ENCODE measurements at regions not wholly inside any gene's neighbourhood (a gene's known extent, or its start where the extent isn't known, plus 50 kb on each side); places are given as distances from the start of the nearest gene placed in this dataset.

DNA sequence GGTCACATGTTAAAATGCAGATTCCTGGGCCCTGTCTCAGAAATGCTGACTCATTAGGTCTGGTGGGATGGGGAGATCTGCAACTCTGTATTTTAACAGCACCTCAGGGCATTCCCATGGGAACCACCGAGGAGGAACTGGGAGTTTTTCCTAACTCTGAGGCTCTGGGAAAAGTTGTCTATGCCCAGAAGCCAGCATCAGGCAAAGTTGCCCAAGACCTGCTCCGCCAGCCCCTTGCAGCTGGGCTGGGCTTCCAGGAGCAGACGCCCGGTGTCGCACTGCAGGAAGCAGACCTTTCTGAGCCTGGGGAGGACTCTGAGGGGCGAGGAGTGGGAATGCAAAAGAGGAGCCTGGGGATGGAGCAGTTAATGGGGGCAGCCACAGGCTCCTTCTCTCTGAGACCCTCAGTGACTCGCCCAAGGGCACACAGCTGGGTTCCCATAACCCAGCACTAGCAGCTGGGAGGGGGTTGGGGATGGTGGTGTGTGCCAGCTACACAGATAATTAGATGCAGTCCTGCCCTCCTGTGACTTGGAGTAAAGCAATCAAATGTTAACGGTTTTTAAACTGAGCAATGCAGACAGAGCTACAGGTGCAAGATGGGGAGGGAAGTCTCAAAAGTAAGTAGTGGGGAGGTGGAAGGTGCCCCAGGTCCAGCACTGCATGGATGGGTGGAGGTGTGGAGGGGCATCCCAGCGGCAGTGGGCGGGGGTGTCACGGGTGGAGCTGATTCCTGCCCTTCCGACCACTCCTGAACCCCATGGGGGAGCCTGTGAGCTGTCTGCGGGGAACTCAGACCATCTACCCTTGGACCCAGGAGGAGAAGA, 100.4 kb downstream of the LSM3 start:
- no peak overlapping the region for H3K4me3 ChIP-seq (replicated peaks in 1 of 2; ENCODE audit: low read depth in 2 of 2, low read length in 2 of 2)
- DNase-seq (ENCODE audit: low read depth in 2 of 2): peak in 1 of 2 donors; percentile 12
- TF ChIP-seq, protein P1, sequence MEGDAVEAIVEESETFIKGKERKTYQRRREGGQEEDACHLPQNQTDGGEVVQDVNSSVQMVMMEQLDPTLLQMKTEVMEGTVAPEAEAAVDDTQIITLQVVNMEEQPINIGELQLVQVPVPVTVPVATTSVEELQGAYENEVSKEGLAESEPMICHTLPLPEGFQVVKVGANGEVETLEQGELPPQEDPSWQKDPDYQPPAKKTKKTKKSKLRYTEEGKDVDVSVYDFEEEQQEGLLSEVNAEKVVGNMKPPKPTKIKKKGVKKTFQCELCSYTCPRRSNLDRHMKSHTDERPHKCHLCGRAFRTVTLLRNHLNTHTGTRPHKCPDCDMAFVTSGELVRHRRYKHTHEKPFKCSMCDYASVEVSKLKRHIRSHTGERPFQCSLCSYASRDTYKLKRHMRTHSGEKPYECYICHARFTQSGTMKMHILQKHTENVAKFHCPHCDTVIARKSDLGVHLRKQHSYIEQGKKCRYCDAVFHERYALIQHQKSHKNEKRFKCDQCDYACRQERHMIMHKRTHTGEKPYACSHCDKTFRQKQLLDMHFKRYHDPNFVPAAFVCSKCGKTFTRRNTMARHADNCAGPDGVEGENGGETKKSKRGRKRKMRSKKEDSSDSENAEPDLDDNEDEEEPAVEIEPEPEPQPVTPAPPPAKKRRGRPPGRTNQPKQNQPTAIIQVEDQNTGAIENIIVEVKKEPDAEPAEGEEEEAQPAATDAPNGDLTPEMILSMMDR (IDR thresholded peaks at IDR 0.05; ENCODE audit: low read depth, low read length): no peak

DNA sequence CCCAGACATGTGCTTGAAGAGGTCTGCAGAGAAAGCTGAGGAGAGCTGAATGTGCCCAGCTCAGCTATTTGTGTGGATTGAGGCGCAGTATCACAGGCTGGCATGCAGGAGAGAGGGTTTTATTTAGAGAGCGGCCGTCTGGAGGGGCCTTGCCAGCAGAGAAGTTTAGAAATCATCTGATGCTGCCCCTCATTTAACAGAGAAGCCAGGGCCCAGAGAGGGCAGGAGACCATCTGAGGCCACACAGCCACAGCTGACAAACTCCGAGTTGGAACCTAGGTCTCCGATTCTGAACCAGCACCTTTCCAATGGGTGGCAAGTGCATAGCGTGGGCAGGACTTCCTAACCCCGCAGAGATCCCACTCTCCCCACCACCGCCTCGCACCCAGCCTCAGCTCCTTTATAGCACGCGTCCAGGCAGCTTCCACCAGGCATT, 101.0 kb downstream of the LSM3 start:
- no peak overlapping the region for H3K4me3 ChIP-seq (replicated peaks in 1 of 2; ENCODE audit: low read depth in 2 of 2, low read length in 2 of 2)
- DNase-seq (ENCODE audit: low read depth in 2 of 2): no peak
- TF ChIP-seq, protein P1 (IDR thresholded peaks at IDR 0.05; ENCODE audit: low read depth, low read length): no peak

DNA sequence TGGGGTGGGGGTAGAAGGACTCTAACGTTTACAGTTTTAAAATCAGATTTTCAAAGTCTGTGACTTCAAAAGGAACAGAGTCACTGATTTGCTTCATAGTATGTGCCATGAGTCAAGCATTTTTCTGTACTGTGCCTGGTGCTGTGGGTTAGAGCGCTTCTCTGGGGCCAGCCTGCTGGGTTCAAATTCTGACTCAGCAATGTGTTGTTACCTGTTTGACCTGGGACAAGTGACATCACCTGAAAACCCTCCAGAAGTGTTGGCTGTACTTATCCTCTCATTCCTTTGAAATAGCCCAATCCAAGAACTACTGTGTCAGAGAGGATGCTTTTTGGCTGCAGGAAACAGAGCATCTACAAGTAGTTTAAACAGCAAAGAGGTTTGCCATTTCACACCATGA, 101.7 kb downstream of the LSM3 start:
- no peak overlapping the region for H3K4me3 ChIP-seq (replicated peaks in 1 of 2; ENCODE audit: low read depth in 2 of 2, low read length in 2 of 2)
- no peak for DNase-seq (ENCODE audit: low read depth in 2 of 2)
- TF ChIP-seq, protein P1 (IDR thresholded peaks at IDR 0.05; ENCODE audit: low read depth, low read length): no peak

DNA sequence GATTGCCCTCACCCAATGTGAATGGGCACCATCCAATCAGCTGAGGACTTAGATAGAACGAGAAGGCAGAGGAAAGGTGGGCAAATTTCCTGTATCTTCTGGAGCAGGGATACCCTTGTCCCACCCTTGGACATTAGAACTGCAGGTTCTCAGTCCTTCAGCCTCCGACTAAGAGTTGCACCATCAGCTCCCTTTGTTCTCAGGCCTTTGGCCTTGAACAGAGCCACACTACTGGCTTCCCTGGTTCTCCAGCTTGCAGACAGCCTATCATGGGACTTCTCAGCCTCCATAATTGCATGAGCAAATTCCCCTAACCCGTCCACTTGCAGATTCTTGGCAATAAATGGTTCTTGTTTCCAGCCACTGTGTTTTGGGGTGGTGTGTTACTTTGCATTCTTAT, 102.4 kb downstream of the LSM3 start:
- DNase-seq (ENCODE audit: low read depth in 2 of 2): no peak
- no peak overlapping the region for H3K4me3 ChIP-seq (replicated peaks in 1 of 2; ENCODE audit: low read depth in 2 of 2, low read length in 2 of 2)
- TF ChIP-seq, protein P1 (IDR thresholded peaks at IDR 0.05; ENCODE audit: low read depth, low read length): no peak

DNA sequence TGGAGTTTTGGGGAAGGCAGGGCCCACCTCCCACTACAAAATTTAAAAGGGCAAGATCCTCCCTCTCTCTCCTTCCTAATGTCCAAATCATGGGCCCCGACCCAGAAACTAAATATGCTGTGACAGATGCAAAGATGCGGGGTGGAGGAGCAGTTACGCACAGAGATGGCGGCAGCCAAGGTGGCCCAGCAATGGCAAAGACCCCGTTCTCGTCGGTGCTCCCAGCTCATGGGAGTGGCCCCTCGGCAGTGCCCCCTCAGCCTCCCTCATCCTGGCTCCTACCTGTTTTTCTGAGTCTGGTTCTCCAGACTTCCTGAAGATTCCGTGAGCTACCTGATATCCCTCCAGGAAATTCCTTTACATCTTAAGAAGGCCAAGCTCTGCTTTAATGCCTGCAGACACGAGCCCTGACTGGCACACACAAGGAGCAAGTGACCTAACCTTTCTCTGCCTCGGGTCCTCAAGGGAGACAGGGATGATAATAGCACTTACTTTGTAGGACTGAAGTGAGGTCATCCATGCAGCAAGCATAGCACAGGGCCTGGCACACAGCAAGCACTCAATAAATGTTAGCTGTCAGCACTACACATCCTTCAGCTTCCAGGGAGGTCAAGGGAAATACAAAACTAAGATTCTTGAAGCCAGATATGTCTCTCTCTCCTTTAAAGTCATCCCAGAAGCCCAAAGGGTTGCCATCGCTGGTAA, 103.5 kb downstream of the LSM3 start:
- no peak overlapping the region for H3K4me3 ChIP-seq (replicated peaks in 1 of 2; ENCODE audit: low read depth in 2 of 2, low read length in 2 of 2)
- DNase-seq (ENCODE audit: low read depth in 2 of 2): no peak
- TF ChIP-seq, protein P1 (IDR thresholded peaks at IDR 0.05; ENCODE audit: low read depth, low read length): no peak

DNA sequence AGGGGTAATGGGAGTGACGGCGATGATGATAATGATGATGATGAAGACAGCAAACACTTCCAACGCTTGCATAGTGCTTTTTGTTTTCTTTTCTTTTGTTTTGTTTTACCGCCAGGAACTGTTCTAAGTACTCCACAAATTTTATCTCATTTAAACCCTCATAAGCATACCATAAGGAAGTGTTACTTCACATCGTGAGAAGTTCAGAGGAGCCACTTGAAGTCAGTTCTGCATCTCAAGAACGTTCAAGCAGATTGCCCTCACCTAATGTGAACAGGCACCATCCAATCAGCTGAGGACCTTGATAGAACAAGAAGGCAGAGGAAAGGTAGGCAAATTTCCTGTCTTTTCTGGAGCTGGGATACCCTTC, 104.1 kb downstream of the LSM3 start:
- DNase-seq (ENCODE audit: low read depth in 2 of 2): no peak
- TF ChIP-seq, protein P1 (IDR thresholded peaks at IDR 0.05; ENCODE audit: low read depth, low read length): no peak
- H3K4me3 ChIP-seq (replicated peaks in 1 of 2; ENCODE audit: low read depth in 2 of 2, low read length in 2 of 2): no peak overlapping the region

All from cardiac fibroblast (primary cell).